SK-MEL-5 (cell line): ENCODE measurements at regions not wholly inside any gene's neighbourhood (a gene's known extent, or its start where the extent isn't known, plus 50 kb on each side); places are given as distances from the start of the nearest gene placed in this dataset.
A peak's percentile ranks its signal among the peaks of the same experiment; 100 is the strongest.

ENCODE experiments used
- DNase-seq: peaks from one replicate; pipeline ENCODE4 v3.0.0-alpha.2; 2016; ENCODE audit warnings: low read depth, low spot score
- in situ Hi-C: cut with HindIII; loops from 2 replicates; pipeline ENCODE4 v1.10.0; 2016; ENCODE audit warnings: low sequenced_read_pairs, high pct_unique_total_duplicates, low pct_unique_long_range_greater_than_20kb

DNA sequence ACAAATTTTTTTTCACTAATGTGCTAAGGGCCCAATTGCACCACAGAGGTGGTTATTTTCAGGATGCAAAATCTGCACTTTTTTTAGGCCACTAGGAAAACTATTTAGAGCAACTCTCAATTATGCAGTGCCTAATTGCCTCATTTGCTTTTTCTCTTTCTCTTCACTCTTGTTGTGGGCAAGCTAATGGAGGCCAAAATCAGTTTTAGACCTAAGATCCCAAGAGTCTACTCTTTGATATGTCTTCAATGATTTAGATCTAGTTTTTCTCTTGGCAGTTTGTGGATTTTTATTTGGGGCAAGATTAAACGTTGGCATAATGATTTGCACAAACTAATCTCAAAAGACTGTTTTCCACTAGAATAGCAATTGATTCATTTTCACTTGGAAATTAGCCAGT is 1996.9 kb downstream of the LRRC4C start:
- in situ Hi-C loops, result no loop called here
- no peak for DNase-seq

DNA sequence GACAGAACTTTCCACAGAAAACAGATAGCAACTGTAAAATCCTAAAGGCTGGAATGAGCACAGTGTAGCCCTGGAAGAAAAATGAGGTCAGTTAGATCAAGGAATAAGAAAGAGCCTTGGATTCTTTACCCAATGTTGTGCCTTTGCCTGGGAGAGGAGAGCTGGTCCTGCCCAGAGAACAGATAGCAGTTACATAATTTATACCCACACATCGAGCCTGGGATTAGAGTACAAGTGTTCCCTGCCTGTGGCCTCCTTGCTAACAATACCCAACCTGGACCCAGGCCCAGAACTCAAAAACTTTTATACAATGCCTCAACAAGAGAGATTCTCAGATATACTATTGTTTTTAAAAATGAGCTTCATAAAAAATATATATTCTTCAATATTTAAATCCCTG is 1998.4 kb downstream of the LRRC4C start:
- no peak for DNase-seq

DNA sequence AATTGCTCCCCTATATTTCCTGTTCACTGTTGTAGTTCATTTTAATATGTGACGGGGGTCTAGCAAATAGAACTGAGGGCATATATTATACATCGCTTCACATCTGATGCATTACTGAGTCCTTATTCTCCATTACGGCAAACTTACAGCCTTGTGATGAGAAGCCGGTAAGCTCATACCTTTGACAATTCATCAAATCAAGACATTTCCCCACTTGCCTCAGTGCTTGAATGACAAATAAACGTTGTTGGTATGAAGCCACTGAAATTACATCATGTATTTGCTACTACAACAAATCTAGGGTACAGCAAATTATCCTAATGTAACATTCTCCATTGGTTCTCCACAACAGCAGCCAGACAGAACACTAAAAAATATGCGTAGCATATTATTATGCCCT is 1999.8 kb downstream of the LRRC4C start:
- in situ Hi-C loops, result no loop called here
- no peak for DNase-seq

More for the DNA sequence above, 1998.4 kb downstream of the LRRC4C start:
- in situ Hi-C loops, result no loop called here

DNA sequence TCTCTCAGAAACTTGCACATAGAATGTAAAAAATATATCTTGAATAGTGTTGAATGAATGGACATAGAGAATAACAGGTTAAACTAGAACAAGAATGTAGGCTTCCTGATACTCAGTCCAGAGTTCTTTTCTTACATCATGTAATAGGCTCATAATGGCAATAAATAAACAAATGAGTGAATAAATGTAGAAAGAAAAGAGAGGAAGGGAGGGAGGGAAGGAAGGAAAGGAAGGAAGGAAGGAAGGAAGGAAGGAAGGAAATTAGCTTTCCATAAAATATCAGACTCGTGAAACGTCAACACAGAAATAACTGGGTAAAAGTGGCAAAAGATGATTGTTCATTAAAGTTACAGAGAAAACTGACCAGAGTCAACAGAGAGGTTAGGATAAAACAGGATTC is 2001.0 kb downstream of the LRRC4C start:
- in situ Hi-C loops, result no loop called here
- DNase-seq, result no peak

DNA sequence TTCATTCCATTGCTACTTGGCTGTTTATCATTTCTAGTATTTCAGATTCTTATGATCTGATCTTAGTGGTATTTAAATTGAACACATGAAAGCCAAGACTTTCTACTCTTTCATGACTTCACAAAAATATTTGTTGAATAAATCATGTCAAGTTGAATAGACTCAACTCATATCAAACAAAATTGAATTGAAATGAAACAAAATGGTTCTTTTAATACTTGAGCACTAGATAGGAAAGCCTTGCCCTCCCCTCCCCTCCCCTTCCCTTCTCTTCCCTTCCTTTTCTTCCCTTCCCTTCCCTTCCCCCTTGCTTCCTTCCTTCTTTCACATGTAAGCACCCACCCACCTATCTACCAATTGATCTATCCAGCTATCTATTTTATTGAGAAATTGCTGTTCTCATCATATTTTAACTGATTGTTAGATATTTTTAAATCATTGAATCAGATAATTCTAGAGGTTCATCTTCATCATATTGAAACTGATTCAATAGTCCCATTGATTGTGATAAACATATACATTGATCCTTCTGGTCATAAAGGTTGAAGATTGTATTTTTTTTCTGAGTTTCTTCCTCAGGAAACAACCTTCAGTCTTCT is 2015.9 kb downstream of the LRRC4C start:
- DNase-seq, result no peak
- in situ Hi-C loops, result no loop called here

DNA sequence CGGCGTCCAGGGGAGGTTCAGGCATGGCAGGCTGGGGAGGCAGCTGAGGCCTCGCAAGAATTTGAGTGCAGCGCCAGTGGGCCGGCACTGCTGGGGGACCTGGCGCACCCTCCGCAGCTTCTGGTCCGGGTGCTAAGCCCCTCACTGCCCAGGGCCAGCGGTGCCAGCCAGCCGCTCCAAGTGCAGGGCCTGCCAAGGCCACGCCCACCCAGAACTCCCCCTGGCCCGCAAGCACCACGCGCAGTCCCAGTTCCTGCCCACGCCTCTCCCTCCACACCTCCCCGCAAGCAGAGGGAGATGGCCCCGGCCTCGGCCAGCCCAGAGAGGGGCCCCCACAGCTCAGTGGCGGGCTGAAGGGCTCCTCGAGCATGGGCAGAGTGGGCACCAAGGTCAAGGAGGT is 2017.3 kb downstream of the LRRC4C start:
- DNase-seq, result no peak
- in situ Hi-C loops, result no loop called here

DNA sequence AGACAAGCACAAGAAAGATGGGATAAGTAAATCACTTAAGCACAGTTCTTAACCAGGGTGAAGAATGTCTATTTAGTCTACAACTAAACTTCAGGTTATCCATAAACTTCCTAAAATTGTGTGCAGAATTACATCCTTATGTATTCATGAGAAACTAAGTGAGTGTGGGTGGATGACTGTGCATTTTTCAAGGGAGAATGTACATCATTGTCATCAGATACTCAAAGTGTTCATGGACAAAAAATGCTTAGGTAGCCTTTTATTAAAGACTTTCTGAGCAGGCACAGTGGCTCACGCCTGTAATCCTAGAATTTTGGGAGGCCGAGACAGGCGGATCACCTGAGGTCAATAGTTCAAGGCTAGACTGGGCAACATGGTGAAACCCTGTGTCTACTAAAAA is 2023.8 kb downstream of the LRRC4C start:
- in situ Hi-C loops, result no loop called here
- no peak for DNase-seq

DNA sequence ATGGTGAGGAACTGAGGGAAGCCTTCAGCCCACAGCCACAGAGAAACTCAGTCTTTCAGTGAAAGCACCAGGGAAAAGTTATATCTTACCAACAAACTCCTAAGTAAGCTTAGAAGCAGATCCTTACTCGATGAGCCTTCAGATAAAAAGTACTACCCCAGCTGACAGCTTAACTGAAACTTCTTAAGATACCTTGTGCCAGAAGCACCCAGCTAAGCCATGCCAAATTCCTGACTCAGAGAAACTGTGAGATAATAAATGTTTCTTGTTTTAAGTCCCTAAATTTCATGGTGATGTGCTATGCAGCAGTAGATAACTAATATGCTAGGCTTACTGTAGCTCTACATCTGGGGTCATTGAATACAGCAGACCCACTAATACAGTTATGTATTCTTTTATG is 2025.0 kb downstream of the LRRC4C start:
- in situ Hi-C loops, result no loop called here
- no peak for DNase-seq

DNA sequence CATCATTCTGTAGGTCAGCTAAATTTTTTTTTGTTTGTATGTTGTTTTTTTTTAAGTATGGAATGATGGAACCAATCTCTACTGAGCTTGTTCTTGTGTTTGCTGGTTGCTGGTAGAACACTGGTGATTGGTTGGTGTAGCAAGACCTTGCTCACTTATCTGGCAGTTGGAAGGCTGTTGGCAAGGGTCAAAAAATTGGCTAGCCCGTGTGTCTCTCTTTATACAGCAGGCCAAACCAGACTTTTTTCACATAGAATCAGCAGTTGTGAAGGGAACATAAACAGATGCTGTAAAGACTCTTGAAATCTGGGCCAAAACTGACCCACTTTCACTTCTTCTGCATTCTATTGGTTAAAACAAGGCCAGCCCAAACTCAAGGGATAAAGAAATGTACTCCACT is 2026.5 kb downstream of the LRRC4C start:
- DNase-seq, result no peak
- in situ Hi-C loops, result no loop called here

DNA sequence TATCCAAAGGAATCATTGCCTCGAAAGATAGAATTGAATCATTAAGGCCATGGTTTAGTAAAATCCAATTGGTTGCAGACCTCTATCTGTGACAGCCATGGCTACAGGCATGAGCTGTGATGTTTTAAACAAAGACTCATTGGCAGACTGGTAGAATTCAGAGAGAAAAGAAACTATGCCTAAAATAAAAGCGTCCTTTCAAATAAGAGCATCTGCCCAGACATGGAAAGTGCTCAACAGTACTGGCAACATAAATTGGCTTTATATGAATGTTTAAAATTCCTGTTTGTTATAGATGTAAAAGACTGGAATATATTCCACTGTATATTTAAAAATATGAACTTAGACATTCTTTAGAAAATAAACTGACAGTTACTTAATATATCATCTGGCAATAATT is 2034.2 kb downstream of the LRRC4C start:
- in situ Hi-C loops, result no loop called here
- no peak for DNase-seq

DNA sequence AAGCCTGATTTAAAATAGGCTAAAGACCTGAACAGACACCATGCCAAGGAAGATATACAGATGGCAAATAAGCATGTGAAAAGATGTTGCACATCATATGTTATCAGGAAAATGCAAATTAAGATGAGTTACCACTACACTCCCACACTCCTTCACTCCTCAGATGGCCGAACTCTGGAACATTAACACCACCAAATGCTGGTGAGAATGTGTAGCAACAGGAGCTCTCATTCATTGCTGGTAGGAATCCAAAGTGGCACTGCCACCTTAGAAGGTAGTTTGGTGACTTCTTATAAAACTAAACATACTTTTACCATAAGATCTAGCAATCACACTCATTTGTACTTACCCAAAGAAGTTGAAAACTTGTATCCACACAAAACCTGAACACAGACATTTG is 2047.3 kb downstream of the LRRC4C start:
- no peak for DNase-seq
- in situ Hi-C loops, result no loop called here

DNA sequence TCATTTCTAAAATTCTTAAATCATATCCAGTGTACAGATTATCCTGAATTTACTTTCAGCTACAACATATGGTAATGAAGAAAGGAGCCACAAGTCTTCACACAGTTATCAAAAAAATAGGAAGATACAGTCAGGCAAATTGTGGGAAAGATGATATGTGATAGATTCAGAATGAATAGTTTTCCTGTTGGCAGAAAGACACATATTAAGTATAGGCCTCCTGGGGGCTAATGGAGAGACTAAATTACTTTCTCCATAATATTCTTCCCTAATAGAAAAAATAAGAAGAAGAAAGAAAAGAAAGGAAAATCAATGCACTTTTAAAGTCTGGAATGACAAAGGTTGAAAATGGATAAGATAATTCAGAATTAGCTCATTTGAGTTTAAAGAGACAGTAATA is 2073.5 kb downstream of the LRRC4C start:
- in situ Hi-C loops, result no loop called here
- DNase-seq, result no peak

DNA sequence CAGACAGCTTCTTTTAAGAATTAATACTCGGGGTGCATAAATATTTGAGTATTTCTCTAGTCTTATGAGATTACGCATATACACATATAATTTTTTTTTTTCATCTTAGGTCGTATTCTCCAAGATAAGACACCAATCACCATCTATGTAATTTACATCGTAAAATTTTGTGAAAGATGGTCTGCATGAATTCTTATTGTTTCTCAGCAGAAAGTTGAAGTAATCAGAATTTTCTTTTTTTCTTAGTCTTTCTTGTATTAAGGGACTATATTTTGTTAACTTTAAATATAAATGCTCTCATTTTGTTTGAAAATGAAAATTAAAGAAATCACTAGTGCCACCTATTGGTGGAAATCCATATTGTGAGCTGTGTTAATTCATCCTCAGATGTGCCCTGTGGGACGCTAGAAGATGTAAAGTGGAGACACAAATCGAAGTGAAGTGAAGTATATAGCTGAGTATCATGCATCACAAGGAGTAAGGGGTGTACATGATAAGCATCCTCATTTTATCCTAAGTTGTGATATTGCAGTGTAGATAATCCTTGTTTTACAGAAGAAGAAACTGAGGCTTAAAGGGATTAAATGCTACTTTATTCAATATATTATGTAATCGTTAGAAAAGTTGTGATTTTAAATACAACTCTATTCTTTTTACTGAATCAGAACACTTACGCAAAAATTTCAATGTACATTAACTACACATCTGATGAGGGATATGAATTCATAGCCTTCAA is 2084.3 kb downstream of the LRRC4C start:
- DNase-seq, result peak; percentile 58
- in situ Hi-C loops, result no loop called here

DNA sequence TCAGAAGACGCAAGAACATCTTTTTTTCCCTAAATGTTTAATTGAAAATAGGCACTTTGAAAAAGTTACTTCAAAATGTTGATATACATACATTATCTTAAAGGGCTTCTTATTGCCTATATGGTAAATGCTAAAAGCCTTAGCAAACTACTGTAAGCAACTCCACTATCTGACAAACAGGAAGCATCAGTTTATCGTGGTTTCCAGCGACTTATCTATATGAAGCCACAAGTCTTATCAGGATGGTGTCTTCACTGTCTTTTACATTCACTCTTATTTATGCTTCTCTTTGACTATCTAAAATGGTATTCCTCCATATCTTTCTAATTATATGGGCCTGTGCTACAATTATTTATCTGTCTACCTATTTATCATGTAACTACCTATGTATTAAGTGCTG is 2091.9 kb downstream of the LRRC4C start:
- DNase-seq, result no peak
- in situ Hi-C loops, result no loop called here

DNA sequence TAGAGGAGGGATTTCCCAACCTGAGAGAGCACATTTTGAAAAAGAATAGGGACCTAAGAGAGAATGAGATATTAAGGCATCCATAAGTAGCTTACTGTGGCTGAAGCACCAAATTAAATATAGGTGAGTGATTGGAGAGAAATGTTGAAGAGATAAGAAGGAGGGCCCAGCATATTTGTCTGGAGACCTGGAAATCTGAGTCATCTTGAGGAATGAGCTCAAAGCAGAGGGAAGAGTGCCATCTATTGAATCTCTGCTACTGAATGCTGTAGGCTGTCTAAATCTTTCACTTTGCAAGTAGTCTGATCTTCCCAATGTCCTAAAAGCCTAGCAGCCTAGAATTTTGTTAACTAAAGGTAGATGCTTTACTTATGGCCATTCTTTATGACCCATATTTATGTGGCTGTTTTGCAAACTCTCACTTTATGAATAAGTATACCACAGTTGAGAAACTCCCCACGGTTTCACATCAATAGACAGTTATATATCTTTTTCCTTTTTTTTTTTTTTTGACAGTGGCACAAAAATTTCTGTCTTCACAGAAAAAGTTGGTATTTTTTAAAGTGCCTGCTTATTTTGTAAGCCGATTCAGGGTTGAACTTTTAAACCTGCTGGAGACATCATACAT is 2093.5 kb downstream of the LRRC4C start:
- DNase-seq, result peak; percentile 48
- in situ Hi-C loops, result no loop called here

DNA sequence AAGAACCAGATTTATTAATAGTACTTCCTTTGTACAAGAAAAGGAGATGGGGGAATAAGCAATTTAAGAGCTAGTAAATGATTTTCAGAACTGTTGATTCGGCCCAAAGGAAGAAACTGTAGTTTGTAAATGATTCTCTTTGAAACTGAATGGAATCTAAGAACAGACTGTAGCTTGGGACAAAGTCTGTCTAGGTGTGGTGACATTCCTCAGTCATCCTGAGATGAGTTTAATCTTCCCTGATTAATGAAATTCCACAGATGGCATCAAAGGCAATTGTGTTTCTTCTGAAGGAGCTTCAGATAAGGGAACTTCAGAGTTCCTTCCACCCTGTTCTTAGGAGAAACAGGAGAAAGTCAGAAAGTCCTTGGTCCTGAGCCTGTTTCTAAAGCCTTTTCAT is 2095.9 kb downstream of the LRRC4C start:
- no peak for DNase-seq
- in situ Hi-C loops, result no loop called here

DNA sequence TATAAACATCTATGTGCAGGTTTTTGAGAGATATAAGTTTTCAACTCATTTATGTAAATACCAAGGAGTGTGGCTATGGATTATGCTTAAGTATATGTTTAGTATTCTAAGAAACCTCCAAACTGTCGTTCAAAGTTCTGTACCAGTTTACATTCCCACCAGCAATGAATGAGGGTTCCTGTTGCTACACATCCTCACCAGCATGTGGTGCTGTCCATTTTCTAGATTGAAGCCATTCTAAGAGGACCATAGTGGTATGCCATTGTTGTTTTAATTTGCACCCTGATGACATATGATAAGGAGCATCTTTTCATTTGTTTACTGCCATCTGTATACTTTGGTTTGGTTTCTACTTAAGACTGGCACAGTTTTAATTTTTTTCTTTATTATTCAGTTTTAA is 2097.9 kb downstream of the LRRC4C start:
- DNase-seq, result peak; percentile 13
- in situ Hi-C loops, result no loop called here

DNA sequence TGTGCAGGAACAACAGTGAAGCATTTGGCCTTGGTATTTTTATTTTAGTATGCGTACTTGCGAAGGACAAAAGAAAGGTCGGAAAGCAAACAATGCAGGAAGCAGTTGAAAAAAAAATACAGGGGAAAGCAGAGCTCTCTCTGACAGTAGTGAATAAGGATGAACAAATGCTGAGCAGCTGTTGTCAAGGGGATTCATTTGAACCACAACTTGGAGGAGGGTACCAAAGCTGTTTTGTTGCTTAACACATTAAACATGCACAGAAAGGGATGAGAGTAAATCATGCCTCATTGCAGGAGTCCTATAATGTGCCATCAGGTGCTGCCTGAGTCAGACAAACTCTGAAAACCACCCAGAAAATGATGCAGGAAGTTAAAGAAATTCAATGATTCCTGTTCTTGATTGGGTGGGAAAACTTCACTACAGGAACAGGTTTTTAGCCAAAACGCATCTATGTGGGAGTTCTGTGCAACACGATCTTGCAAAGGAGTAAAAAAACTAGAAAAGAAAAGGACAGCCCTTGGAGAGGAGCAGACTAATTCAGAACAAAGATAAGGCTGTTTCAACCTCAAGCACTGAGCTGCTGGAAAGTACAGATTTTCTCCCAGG is 2113.5 kb downstream of the LRRC4C start:
- in situ Hi-C loops, result no loop called here

DNA sequence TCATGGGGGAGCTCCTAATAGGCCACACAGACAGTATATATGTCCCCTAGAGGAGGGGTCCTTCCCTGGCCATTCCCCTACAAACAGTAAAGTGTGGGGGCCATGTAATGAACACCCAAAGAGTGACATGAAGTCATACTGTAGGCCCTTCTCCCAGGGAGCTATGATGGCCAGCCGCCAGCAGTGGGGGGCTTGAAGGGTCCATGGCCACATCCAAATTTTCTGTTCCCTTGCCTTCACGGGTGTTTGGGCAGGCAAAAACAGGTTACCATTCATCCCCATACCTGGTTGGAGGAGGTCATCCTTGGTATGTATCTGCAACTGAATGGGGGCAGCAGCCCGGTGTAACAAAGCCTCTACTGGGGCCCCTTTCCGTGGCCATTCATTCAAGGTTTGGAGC is 2118.0 kb downstream of the LRRC4C start:
- in situ Hi-C loops, result no loop called here
- no peak for DNase-seq

More for the DNA sequence above, 2113.5 kb downstream of the LRRC4C start:
- DNase-seq, result no peak
